Middle frontal gyrus (tissue), 1 donor: ENCODE measurements at regions not wholly inside any gene's neighbourhood (a gene's known extent, or its start where the extent isn't known, plus 50 kb on each side); places are given as distances from the start of the nearest gene placed in this dataset.

Experiments
- DNase-seq: peaks from one replicate; pipeline ENCODE4 v3.0.0-alpha.2; 2015; ENCODE audit warnings: low spot score; ENCODE audit errors: extremely low spot score

GRCh38 chr2:61722800-61723199 is 131.1 kb downstream of the FAM161A start:
- no peak for DNase-seq

- no peak for DNase-seq
Measured at GRCh38 chr2:61722318-61722717, 131.5 kb downstream of the FAM161A start.

GRCh38 chr2:61721382-61721781 is 132.5 kb downstream of the FAM161A start:
- DNase-seq = no peak

GRCh38 chr2:61720911-61721310 is 132.9 kb downstream of the FAM161A start:
- no peak for DNase-seq

GRCh38 chr2:61718965-61719364 is 134.9 kb downstream of the FAM161A start:
- no peak for DNase-seq

DNA sequence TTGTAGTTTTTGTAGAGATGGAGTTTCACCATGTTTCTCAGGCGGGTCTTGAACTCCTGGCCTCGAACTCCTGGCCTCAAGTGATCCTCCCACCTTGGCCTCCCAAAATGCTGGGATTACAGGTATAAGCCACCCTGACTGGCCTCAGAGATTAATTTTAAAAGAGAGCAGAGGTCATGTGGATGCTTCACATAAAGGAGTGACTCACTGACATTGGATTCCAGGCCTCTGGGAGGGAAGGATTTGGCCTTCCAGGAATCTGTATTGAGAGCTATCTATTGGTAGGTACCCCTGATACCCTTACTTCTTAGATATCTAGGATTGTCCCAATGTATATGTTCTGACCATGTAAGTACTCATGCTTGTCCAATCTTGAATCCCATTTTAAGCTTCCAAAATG is 138.4 kb downstream of the FAM161A start:
- DNase-seq = no peak

DNA sequence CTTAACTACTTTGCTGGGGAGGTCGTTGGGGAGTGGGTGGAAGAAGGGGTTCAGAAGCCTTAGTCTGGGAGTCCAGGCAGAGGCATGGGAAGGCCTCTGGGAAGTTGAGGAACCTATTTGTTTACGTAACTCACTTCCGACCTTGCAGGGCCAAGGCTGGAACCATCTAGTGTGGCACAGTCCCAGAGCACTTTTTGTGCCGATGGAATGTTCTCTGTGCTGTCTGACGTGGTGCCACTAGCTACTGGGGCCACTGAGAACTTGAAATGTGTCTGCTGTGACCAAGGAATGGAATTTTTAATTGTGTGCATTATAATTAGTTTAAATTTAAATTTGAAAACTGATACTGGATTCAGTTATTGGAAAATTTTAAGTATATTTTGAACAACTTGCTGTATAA is 139.7 kb downstream of the FAM161A start:
- no peak for DNase-seq

- no peak for DNase-seq
Measured at GRCh38 chr2:61713457-61713856, 140.4 kb downstream of the FAM161A start.

DNA sequence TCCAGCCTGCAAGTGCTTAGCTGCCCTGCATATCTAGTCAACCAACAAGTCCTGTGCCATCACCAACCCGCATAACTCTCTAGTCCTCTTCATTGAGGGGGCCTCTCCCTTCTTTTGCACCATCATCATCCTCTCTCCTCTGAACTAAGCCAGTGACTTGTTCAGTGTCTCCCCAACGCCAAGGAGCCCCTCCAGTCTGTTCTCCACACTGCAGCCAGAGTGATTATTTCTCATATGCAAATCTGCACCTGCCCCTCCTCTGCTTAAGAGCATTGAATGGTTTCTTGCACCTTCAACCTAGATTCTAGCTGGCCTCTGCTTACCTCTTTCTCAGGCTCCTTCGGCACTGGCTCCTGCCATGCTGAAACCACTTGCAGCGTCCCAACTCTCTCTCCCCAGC is 141.8 kb downstream of the FAM161A start:
- DNase-seq = no peak

DNA sequence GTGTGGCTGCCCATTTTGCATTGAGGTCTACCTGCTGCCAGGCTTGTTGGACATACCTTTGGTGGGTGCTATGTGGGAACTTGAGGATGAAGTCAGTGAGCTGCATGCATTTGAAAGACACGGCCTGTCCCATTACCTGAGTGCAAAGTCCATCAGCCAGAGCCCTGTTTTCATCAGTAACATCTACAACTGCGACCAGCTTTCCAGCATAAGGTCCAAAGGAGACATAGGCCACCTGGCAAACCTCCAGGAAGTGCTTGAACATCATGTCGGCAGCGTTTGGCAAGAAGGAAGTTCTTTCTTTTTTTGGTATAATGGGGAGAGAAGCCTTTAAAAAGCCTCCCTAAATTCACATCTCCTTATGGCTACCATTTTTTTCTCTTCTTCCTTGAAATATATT is 143.1 kb downstream of the FAM161A start:
- DNase-seq = no peak

- no peak for DNase-seq
Measured at GRCh38 chr2:61707984-61708852, 145.6 kb downstream of the FAM161A start.

DNA sequence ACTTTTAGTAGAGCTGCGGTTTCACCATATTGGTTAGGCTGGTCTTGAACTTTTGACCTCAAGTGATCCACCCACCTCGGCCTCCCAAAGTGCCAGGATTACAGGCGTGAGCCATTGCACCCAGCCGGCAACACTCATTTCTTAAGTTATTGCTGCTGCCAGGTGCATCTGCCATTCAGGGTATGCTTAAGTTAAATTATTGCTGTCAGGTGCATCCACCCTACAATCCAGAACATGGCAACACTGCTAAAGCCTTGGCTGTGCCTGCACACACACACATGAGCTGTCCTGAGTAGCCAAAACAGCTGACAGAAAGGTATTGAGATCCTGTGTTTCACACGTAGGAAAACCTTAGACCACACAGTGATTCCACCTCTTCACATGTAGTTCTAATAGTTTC is 148.2 kb downstream of the FAM161A start:
- DNase-seq = no peak

- DNase-seq = no peak
Measured at GRCh38 chr2:61704364-61704763, 149.5 kb downstream of the FAM161A start.

GRCh38 chr2:61702088-61702467 is 151.8 kb downstream of the FAM161A start:
- no peak for DNase-seq

GRCh38 chr2:61700464-61700863 is 153.4 kb downstream of the FAM161A start:
- DNase-seq = no peak

GRCh38 chr2:61694312-61695274 is 156.4 kb upstream of the XPO1 start:
- DNase-seq = peak; percentile 80

DNA sequence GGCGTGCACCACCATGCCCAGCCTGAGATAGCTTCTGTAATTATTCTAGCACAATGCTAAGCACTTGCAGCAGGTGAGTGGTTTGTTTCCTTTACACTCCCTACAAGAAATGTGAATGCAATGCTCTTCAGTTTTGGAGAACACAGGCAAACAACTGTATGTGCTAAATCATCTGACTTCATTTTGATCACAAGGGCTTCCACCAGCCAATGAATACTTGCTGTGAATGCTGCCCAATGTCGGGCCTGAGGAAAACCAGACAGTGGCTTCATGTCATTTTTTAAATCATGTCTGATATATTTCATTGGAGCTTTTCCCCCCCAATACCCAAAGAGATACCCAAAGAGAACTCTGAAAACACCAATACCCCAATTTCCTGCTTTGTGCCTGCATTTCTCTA is 155.6 kb upstream of the XPO1 start:
- DNase-seq = no peak

DNA sequence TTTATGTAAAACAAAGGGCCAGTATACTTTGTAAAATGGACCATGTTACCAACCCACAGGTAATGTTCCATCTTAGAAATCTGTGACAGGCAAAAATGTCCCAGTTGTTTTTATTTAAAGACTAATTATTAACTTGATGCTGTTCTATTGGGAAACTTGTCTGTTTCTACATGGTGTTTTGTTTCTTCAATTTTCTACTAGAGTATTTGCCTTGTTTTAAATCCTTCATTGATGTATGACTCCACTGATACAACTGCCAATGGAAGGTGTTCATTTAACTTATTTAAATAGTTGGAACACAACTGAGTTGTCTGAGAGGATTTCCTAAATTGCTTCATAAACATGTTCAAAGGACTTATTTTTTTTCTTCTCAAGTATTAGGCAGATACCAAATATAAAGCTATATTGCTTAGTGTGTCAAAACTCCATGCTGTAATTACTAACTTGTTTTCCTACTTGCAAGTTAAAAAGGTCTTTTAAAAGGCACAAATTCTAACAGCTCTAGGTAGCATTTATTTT is 152.0 kb upstream of the XPO1 start:
- no peak for DNase-seq

GRCh38 chr2:61689568-61689967 is 151.4 kb upstream of the XPO1 start:
- DNase-seq = no peak

DNA sequence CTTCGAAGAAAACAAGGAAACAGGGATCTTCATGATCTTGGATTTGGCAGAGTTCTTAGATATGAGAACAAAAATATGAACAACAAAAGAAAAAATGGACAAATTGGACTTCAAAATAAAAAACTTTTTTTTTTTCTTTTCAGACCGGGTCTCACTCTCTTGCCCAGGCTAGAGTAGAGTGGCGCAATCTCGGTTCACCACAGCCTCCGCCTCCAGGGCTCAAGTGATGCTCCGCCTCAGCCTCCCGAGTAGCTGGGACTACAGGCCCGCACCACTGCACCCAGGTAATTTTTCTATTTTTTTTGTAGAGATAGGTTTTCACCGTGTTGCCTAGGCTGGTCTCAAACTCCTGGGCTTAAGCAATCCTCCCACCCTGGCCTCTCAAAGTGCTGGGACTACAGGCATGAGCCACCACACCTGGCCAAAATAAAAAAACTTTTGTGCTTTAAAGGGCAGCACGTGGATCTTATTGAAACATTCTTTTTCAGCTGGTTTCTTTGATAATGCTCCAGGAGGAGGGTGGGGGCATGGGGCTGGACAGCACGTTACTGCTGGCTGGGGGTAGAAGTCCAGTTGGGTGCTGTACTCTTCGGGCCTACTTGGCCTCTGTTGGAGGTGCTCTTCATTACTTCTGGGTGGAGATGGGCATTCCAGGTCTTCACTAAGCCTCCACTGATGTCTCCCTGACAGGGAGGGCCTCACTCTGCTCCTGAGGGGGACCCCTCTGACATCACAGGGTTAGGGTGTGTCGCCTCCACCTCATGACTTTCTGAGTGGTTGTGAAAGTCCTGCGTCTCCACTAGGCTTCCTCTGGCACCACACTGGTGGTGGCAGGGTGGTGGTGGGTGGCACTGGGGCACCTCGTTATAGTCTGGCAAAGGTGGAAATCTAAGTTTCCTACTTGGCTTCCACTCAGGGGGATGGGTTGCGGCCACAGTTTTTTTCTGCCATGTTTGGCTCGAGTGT is 150.5 kb upstream of the XPO1 start:
- no peak for DNase-seq

DNA sequence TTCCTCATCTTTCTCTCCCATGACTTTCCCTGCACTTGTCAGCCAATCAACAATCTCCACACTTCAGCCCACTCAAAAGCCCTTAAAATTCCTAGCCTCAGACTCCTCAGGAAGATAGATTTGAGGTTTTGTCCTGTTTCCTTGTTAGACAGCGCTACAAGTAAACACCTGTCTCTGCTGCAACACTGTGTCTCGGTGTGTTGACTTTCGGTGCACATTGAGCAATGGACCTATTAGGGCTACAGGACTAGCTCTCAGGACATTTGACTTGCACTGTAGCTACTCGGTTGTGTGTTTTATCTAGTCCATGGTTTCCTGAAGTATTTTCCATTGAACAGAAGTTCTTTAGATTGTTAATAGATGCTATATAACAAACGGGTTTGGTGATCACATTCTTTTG is 140.9 kb upstream of the XPO1 start:
- no peak for DNase-seq
